ENCODE measurements at regions not wholly inside any gene's neighbourhood (a gene's known extent, or its start where the extent isn't known, plus 50 kb on each side); places are given as distances from the start of the nearest gene placed in this dataset.

- no peak for TF ChIP-seq CTCF (IDR thresholded peaks at IDR 0.05)
- TF ChIP-seq POLR2A (IDR thresholded peaks at IDR 0.05): no peak
These were observed 229.0 kb upstream of the HS6ST1 start for GRCh38 chr2:128547667-128548066.
